H1 (cell line): ENCODE measurements at regions not wholly inside any gene's neighbourhood (a gene's known extent, or its start where the extent isn't known, plus 50 kb on each side); places are given as distances from the start of the nearest gene placed in this dataset.

Experiments
- CEBPB ChIP-seq: IDR thresholded peaks from 2 replicates; pipeline ENCODE4 v1.6.1; 2012; ENCODE audit warnings: low read depth, low read length
- CREB1 ChIP-seq: IDR thresholded peaks from 2 replicates; pipeline ENCODE4 v1.6.1; 2012; ENCODE audit warnings: inconsistent platforms
- SIN3A ChIP-seq, 2 experiments: IDR thresholded peaks in 1 of 2; conservative IDR thresholded peaks in 1 of 2; 2 replicates each; pipeline ENCODE4 v1.6.1; 2011 to 2012; ENCODE audit warnings: low read length in 2 of 2, improper control_type of control experiment in 1 of 2, low read depth in 1 of 2, mild to moderate bottlenecking in 1 of 2
- TF ChIP-seq, protein P1 (sequence below): IDR thresholded peaks from 2 replicates; pipeline ENCODE4 v1.6.1; 2011; ENCODE audit warnings: low read depth, mild to moderate bottlenecking, low read length; ENCODE audit not compliant: insufficient read depth
- TF ChIP-seq, protein P2 (sequence below): IDR thresholded peaks from 2 replicates; pipeline ENCODE4 v1.6.1; 2012; ENCODE audit warnings: low read length, inconsistent platforms

- TF ChIP-seq, protein P1, sequence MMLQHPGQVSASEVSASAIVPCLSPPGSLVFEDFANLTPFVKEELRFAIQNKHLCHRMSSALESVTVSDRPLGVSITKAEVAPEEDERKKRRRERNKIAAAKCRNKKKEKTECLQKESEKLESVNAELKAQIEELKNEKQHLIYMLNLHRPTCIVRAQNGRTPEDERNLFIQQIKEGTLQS, result no peak
- no peak for TF ChIP-seq SIN3A (conservative IDR thresholded peaks at IDR 0.05 in 1 of 2, IDR thresholded peaks at IDR 0.05 in 1 of 2; ENCODE audit: low read depth in 1 of 2, low read length in 2 of 2)
- no peak for TF ChIP-seq CREB1
- no peak for TF ChIP-seq CEBPB
- TF ChIP-seq, protein P2, sequence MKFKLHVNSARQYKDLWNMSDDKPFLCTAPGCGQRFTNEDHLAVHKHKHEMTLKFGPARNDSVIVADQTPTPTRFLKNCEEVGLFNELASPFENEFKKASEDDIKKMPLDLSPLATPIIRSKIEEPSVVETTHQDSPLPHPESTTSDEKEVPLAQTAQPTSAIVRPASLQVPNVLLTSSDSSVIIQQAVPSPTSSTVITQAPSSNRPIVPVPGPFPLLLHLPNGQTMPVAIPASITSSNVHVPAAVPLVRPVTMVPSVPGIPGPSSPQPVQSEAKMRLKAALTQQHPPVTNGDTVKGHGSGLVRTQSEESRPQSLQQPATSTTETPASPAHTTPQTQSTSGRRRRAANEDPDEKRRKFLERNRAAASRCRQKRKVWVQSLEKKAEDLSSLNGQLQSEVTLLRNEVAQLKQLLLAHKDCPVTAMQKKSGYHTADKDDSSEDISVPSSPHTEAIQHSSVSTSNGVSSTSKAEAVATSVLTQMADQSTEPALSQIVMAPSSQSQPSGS, result no peak
Observed at GRCh38 chr9:73024601-73025034, 71.8 kb upstream of the ALDH1A1 start (continued).
